ENCODE measurements at regions not wholly inside any gene's neighbourhood (a gene's known extent, or its start where the extent isn't known, plus 50 kb on each side); places are given as distances from the start of the nearest gene placed in this dataset.

DNA sequence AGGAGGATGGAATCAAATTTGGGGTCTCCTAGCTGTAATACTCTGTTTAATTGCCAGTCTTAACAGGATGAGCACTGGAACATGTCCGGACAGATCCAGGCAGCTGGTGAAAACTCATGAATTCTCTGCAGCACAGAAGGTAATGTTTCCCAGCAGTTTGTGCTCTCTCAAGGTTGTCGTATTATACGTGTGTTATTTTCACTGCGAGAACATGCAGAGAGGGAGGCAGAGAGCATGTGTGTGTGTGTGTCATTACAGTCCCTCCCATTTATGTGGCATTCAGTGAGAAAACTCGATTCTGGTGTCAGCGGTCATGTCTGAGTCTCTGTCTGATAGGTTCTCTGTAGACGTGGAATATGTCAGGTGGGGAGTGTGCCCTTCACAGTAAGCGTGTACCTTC, 150.2 kb upstream of the POU3F3 start:
- Histone ChIP-seq H3K4ac (replicated peaks; ENCODE audit: insufficient read length, low read depth, low read length) (peak overlapping the region; percentile 40), H3K27me3 (replicated peaks in 1 of 4; ENCODE audit: control insufficient read depth in 3 of 4, extremely low read depth in 1 of 4, insufficient read depth in 3 of 4, low read length in 3 of 4) (no peaks in the 10 kb centered on the region), H2AFZ (ENCODE audit: low read length) (peak overlapping the region; percentile 88; the same call in 1 of the 2 replicates), H3K79me2 (ENCODE audit: control insufficient read depth in 1 of 2, insufficient read depth in 2 of 2, low read length in 2 of 2) (no peaks in the 10 kb centered on the region), H3K4me2 (ENCODE audit: insufficient read depth in 1 of 2, low read depth in 2 of 2, low read length in 2 of 2) (no peak overlapping the region), H3K4me1 (replicated peaks in 1 of 4; ENCODE audit: control insufficient read depth in 3 of 4, insufficient read depth in 4 of 4, low read length in 3 of 4) (peaks cover 0 to 6% (median 0%) of the 10 kb centered on the region in 4 experiments; a peak in 6 of 7 replicates), H3K23me2 (ENCODE audit: low read depth, low read length) (no peaks in the 10 kb centered on the region), H3K9ac (replicated peaks in 1 of 4; ENCODE audit: extremely low read depth in 1 of 4, low read depth in 3 of 4, low read length in 3 of 4) (no peak overlapping the region), H3K79me1 (ENCODE audit: low read depth, low read length) (no peaks in the 10 kb centered on the region), H3K56ac (replicated peaks; ENCODE audit: insufficient read length, low read depth, low read length) (peak overlapping the region; percentile 28), H4K91ac (replicated peaks; ENCODE audit: insufficient read length, low read length) (peak overlapping the region; percentile 50), H2BK12ac (ENCODE audit: low read depth, low read length) (peak overlapping the region; percentile 33; the same call in 1 of the 2 replicates), H2AK5ac (ENCODE audit: low read depth, low read length) (no peak overlapping the region), H3K36me3 (ENCODE audit: control insufficient read depth in 2 of 4, insufficient read depth in 4 of 4, low read length in 3 of 4) (no peaks in the 10 kb centered on the region), H2BK15ac (ENCODE audit: low read length) (no peak overlapping the region), H3K23ac (ENCODE audit: insufficient read length) (no peak overlapping the region), H4K8ac (ENCODE audit: extremely low read depth, insufficient read depth, low read length) (no peak overlapping the region), H3K27ac (ENCODE audit: low read depth, low read length) (no peak overlapping the region), H2BK5ac (ENCODE audit: low read depth, low read length) (peak overlapping the region; percentile 77; the same call in 1 of the 2 replicates), H3K4me3 (ENCODE audit: extremely low read depth in 1 of 4, insufficient read depth in 2 of 4, low read depth in 3 of 4, low read length in 4 of 4) (no peak overlapping the region), H2BK20ac (ENCODE audit: low read length) (no peak overlapping the region; the same call in 1 of the 2 replicates), H4K5ac (ENCODE audit: insufficient read length, low read depth, low read length) (no peak overlapping the region), H3K9me3 (ENCODE audit: insufficient read depth in 2 of 2, low read depth in 1 of 2, low read length in 1 of 2) (no peaks in the 10 kb centered on the region), H3K14ac (ENCODE audit: insufficient read length) (no peak overlapping the region), H3K18ac (ENCODE audit: extremely low read depth, low read length) (peak overlapping the region; percentile 33; the same call in 1 of the 2 replicates), H4K20me1 (replicated peaks in 1 of 2; ENCODE audit: control insufficient read depth in 1 of 2, insufficient read depth in 2 of 2, low read length in 2 of 2) (no peaks in the 10 kb centered on the region), H2BK120ac (replicated peaks; ENCODE audit: low read depth, low read length) (peak overlapping the region; percentile 74)
- 90% methylated on average over 8 of the region's 8 CpGs; no CpG with 5 or more reads in 1 of the 2 experiments for WGBS, 2 experiments (ENCODE audit: extremely low coverage in 1 of 2, insufficient coverage in 1 of 2, insufficient read length in 1 of 2, insufficient replicate concordance in 2 of 2, low coverage in 1 of 2, low lambda C conversion rate in 2 of 2, missing lambda C conversion rate in 1 of 2)
- no peak for DNase-seq (ENCODE audit: low read depth in 1 of 2, low spot score in 2 of 2)
- CTCF ChIA-PET (ENCODE audit: partially characterized antibody), result no interaction called here
- FAIRE-seq, result no peak
- POLR2A ChIA-PET (ENCODE audit: partially characterized antibody), result no interaction called here
- TF ChIP-seq, protein P1, sequence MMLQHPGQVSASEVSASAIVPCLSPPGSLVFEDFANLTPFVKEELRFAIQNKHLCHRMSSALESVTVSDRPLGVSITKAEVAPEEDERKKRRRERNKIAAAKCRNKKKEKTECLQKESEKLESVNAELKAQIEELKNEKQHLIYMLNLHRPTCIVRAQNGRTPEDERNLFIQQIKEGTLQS (IDR thresholded peaks at IDR 0.05; ENCODE audit: insufficient read depth, low read depth, low read length), result no peak
- TF ChIP-seq RAD21 (IDR thresholded peaks at IDR 0.05 in 1 of 2, conservative IDR thresholded peaks at IDR 0.05 in 1 of 2; ENCODE audit: low read depth in 2 of 2, low read length in 2 of 2) (no peak), JUN (IDR thresholded peaks at IDR 0.05; ENCODE audit: low read depth, low read length) (no peak), ASH2L (IDR thresholded peaks at IDR 0.05; ENCODE audit: low read length) (no peak), TCF12 (IDR thresholded peaks at IDR 0.05; ENCODE audit: low read depth, low read length) (no peak), SIN3A (conservative IDR thresholded peaks at IDR 0.05 in 1 of 2, IDR thresholded peaks at IDR 0.05 in 1 of 2; ENCODE audit: low read depth in 1 of 2, low read length in 2 of 2) (no peak)

All from H1 (cell line).